Liver (tissue), 8 donors: ENCODE measurements at regions not wholly inside any gene's neighbourhood (a gene's known extent, or its start where the extent isn't known, plus 50 kb on each side); places are given as distances from the start of the nearest gene placed in this dataset.

Source experiments
- DNase-seq: peaks from one replicate; pipeline ENCODE4 v3.0.0-alpha.2; 2017; ENCODE audit warnings: low spot score
- H3K27ac ChIP-seq, 2 donors: one replicate each; pipeline ENCODE4 v1.7.0; 2013; ENCODE audit warnings: inconsistent platforms in 2 of 2, low read length in 2 of 2, control low read depth in 1 of 2, low read depth in 1 of 2, mild to moderate bottlenecking in 1 of 2
- H3K27me3 ChIP-seq, 4 donors: one replicate each; pipeline versions ENCODE4 v1.6.1 to v1.7.0; 2013; ENCODE audit warnings: low read length in 3 of 4, inconsistent platforms in 1 of 4, mild to moderate bottlenecking in 1 of 4, moderate library complexity in 1 of 4; ENCODE audit not compliant: control insufficient read depth in 4 of 4, insufficient read depth in 4 of 4
- H3K36me3 ChIP-seq, 4 donors: one replicate each; pipeline versions ENCODE4 v1.6.1 to v1.7.0; 2013; ENCODE audit warnings: low read length in 3 of 4, mild to moderate bottlenecking in 3 of 4, low read depth in 1 of 4, moderate library complexity in 1 of 4; ENCODE audit not compliant: control insufficient read depth in 4 of 4, insufficient read depth in 3 of 4
- H3K4me1 ChIP-seq, 4 donors: one replicate each; pipeline versions ENCODE4 v1.6.1 to v1.7.0; 2013; ENCODE audit warnings: low read length in 3 of 4, mild to moderate bottlenecking in 3 of 4, moderate library complexity in 1 of 4; ENCODE audit not compliant: control insufficient read depth in 4 of 4, insufficient read depth in 4 of 4
- H3K4me3 ChIP-seq, 3 donors: one replicate each; pipeline versions ENCODE4 v1.6.1 to v1.7.0; 2013; ENCODE audit warnings: low read length in 3 of 3, control low read depth in 1 of 3, low read depth in 1 of 3, mild to moderate bottlenecking in 1 of 3
- H3K9ac ChIP-seq, 2 donors: one replicate each; pipeline ENCODE4 v1.7.0; 2013; ENCODE audit warnings: low read length in 2 of 2, mild to moderate bottlenecking in 2 of 2, moderate library complexity in 2 of 2, control low read depth in 1 of 2, low read depth in 1 of 2
- H3K9me3 ChIP-seq, 4 donors: one replicate each; pipeline versions ENCODE4 v1.6.1 to v1.7.0; 2013; ENCODE audit warnings: low read length in 3 of 4; ENCODE audit not compliant: control insufficient read depth in 4 of 4
- ATF3 ChIP-seq: IDR thresholded peaks from 2 replicates; pipeline ENCODE4 v1.6.1; 2016; ENCODE audit warnings: antibody characterized with exemption
- CTCF ChIP-seq: fragments of 150-350 bp; IDR thresholded peaks from 2 replicates; pipeline ENCODE4 v1.5.1; 2017; ENCODE audit warnings: improper control_type of control experiment, low read depth, low read length; ENCODE audit not compliant: missing input control
- EGR1 ChIP-seq, 2 donors: IDR thresholded peaks; 2 replicates each; pipeline ENCODE4 v1.6.1; 2016 to 2018; ENCODE audit warnings: antibody characterized with exemption in 2 of 2, low read depth in 2 of 2
- FOXA1 ChIP-seq: IDR thresholded peaks from 2 replicates; pipeline ENCODE4 v1.6.1; 2016; ENCODE audit warnings: antibody characterized with exemption
- FOXA2 ChIP-seq: IDR thresholded peaks from 2 replicates; pipeline ENCODE4 v1.6.1; 2016; ENCODE audit warnings: antibody characterized with exemption
- GABPA ChIP-seq, 2 donors: IDR thresholded peaks in 1 of 2; conservative IDR thresholded peaks in 1 of 2; 2 replicates each; pipeline ENCODE4 v1.6.1; 2016; ENCODE audit warnings: antibody characterized with exemption in 2 of 2, mild to moderate bottlenecking in 1 of 2, moderate library complexity in 1 of 2
- HNF4A ChIP-seq, 2 donors: conservative IDR thresholded peaks; 2 replicates each; pipeline ENCODE4 v1.6.1; 2016; ENCODE audit warnings: antibody characterized with exemption in 2 of 2, mild to moderate bottlenecking in 2 of 2
- HNF4G ChIP-seq: IDR thresholded peaks from 2 replicates; pipeline ENCODE4 v1.6.1; 2016; ENCODE audit warnings: antibody characterized with exemption
- MAX ChIP-seq: IDR thresholded peaks from 2 replicates; pipeline ENCODE4 v1.6.1; 2016; ENCODE audit warnings: antibody characterized with exemption
- NR2F2 ChIP-seq: IDR thresholded peaks from 2 replicates; pipeline ENCODE4 v1.6.1; 2016; ENCODE audit warnings: antibody characterized with exemption
- RAD21 ChIP-seq, 2 donors: IDR thresholded peaks; 2 replicates each; pipeline ENCODE4 v1.6.1; 2016; ENCODE audit warnings: antibody characterized with exemption in 2 of 2, mild to moderate bottlenecking in 2 of 2
- REST ChIP-seq: IDR thresholded peaks from 2 replicates; pipeline ENCODE4 v1.6.1; 2016; ENCODE audit warnings: antibody characterized with exemption, mild to moderate bottlenecking
- RXRA ChIP-seq, 2 donors: IDR thresholded peaks; 2 replicates each; pipeline ENCODE4 v1.6.1; 2017 to 2018; ENCODE audit warnings: antibody characterized with exemption in 2 of 2, mild to moderate bottlenecking in 1 of 2
- SP1 ChIP-seq: IDR thresholded peaks from 2 replicates; pipeline ENCODE4 v1.6.1; 2018; ENCODE audit warnings: antibody characterized with exemption, mild to moderate bottlenecking
- TAF1 ChIP-seq: conservative IDR thresholded peaks from 2 replicates; pipeline ENCODE4 v1.6.1; 2016; ENCODE audit warnings: antibody characterized with exemption, mild to moderate bottlenecking
- YY1 ChIP-seq: IDR thresholded peaks from 2 replicates; pipeline ENCODE4 v1.6.1; 2016; ENCODE audit warnings: antibody characterized with exemption, mild to moderate bottlenecking
- ZBTB33 ChIP-seq: IDR thresholded peaks from 2 replicates; pipeline ENCODE4 v1.6.1; 2016; ENCODE audit warnings: antibody characterized with exemption
- WGBS: extraction: QIAGEN DNeasy Blood & Tissue Kit; methylation state at CpG from one replicate; pipeline ENCODE4 v1.1.7; 2013; 5-methylcytosine and 5-hydroxymethylcytosine counted together
- donor health status: healthy.
- donor health status: healthy.
- donor health status: healthy.
- donor health status: healthy.
- donor health status: healthy.

- no peak overlapping the region for H3K27ac ChIP-seq
- 75% methylated on average over 23 of the region's 23 CpGs for WGBS
- TF ChIP-seq FOXA1 (no peak), EGR1 (IDR thresholded peaks at IDR 0.05; ENCODE audit: low read depth in 2 of 2) (no peak), RAD21 (IDR thresholded peaks at IDR 0.05) (no peak), SP1 (no peak), REST (no peak), RXRA (IDR thresholded peaks at IDR 0.05) (no peak), CTCF (no peak), MAX (no peak), FOXA2 (no peak), GABPA (IDR thresholded peaks at IDR 0.05 in 1 of 2, conservative IDR thresholded peaks at IDR 0.05 in 1 of 2) (no peak), ZBTB33 (no peak), YY1 (no peak), HNF4A (conservative IDR thresholded peaks at IDR 0.05) (no peak), TAF1 (no peak)
- H3K9ac ChIP-seq: no peak overlapping the region
- peak; percentile 16 for DNase-seq
- peaks cover 0 to 3% (median 0%) of the 10 kb centered on the region in 4 donors for H3K27me3 ChIP-seq
- H3K4me1 ChIP-seq: no peaks in the 10 kb centered on the region
- H3K9me3 ChIP-seq: no peaks in the 10 kb centered on the region
- H3K4me3 ChIP-seq: no peak overlapping the region
- H3K36me3 ChIP-seq: no peaks in the 10 kb centered on the region
Observed at GRCh38 chr22:48226026-48227013, 1463.9 kb downstream of the TBC1D22A start.

GRCh38 chr22:48224332-48224731 is 1461.9 kb downstream of the TBC1D22A start:
- H3K9ac ChIP-seq: no peak overlapping the region
- H3K27me3 ChIP-seq: peaks cover 0 to 3% (median 0%) of the 10 kb centered on the region in 4 donors
- H3K4me3 ChIP-seq: no peak overlapping the region
- 52% methylated on average over 5 of the region's 5 CpGs for WGBS
- no peak for DNase-seq
- no peaks in the 10 kb centered on the region for H3K4me1 ChIP-seq
- H3K27ac ChIP-seq: no peak overlapping the region
- H3K36me3 ChIP-seq: no peaks in the 10 kb centered on the region
- no peaks in the 10 kb centered on the region for H3K9me3 ChIP-seq
- no peak for TF ChIP-seq ZBTB33
- no peak for TF ChIP-seq EGR1 (IDR thresholded peaks at IDR 0.05; ENCODE audit: low read depth in 2 of 2)
- no peak for TF ChIP-seq GABPA (IDR thresholded peaks at IDR 0.05 in 1 of 2, conservative IDR thresholded peaks at IDR 0.05 in 1 of 2)
- no peak for TF ChIP-seq NR2F2
- no peak for TF ChIP-seq REST
- TF ChIP-seq ATF3: no peak
- TF ChIP-seq HNF4G: no peak
- TF ChIP-seq HNF4A (conservative IDR thresholded peaks at IDR 0.05): no peak
